WTC11 (cell line): ENCODE measurements at regions not wholly inside any gene's neighbourhood (a gene's known extent, or its start where the extent isn't known, plus 50 kb on each side); places are given as distances from the start of the nearest gene placed in this dataset.

Experiments
- ATAC-seq: fragments of 200-7000 bp; cut with Tn5 transposase; 2 replicates; pipeline ENCODE4 v1.10.0; 2021; ENCODE audit warnings: mild to moderate bottlenecking, moderate library complexity
- CTCF ChIA-PET: fragments of 300-600 bp; sonication (Branson Sonifier 250); formaldehyde crosslinking; loops from one replicate; lab custom pipeline; 2021; ENCODE audit warnings: antibody characterized with exemption; lab: Charles Lee
- POLR2A ChIA-PET: fragments of 350-600 bp; sonication (Branson Sonifier 250); formaldehyde crosslinking; loops from one replicate; lab custom pipeline; 2021; ENCODE audit warnings: antibody characterized with exemption; lab: Charles Lee
- DNase-seq: peaks from one replicate; pipeline ENCODE4 v3.0.0; 2021; ENCODE audit warnings: low spot score
- H3K27ac Mint-ChIP-seq: 2 replicates; pipeline ENCODE4 v1.8.0; 2021; ENCODE audit warnings: mixed read lengths
- H3K27me3 Mint-ChIP-seq: 2 replicates; pipeline ENCODE4 v1.8.0; 2021; ENCODE audit warnings: low read depth, mild to moderate bottlenecking, moderate library complexity, mixed read lengths
- H3K36me3 Mint-ChIP-seq: 2 replicates; pipeline ENCODE4 v1.8.0; 2021; ENCODE audit warnings: mixed read lengths
- H3K4me1 Mint-ChIP-seq: 2 replicates; pipeline ENCODE4 v1.8.0; 2022; ENCODE audit warnings: mixed read lengths
- H3K4me3 Mint-ChIP-seq: 2 replicates; pipeline ENCODE4 v1.8.0; 2021; ENCODE audit warnings: mild to moderate bottlenecking, moderate library complexity, mixed read lengths
- H3K9me3 Mint-ChIP-seq: 2 replicates; pipeline ENCODE4 v1.8.0; 2021; ENCODE audit warnings: mixed read lengths
- ESRRA ChIP-seq: sonication (generic); formaldehyde crosslinking; IDR thresholded peaks from 2 replicates; pipeline ENCODE4 v1.8.1; 2022; ENCODE audit warnings: mild to moderate bottlenecking, missing genetic modification reagents, borderline replicate concordance
- FOXJ3 ChIP-seq: sonication (generic); formaldehyde crosslinking; IDR thresholded peaks from 2 replicates; pipeline ENCODE4 v1.9.0; 2021; ENCODE audit warnings: missing genetic modification reagents, mild to moderate bottlenecking, borderline replicate concordance
- FOXK1 ChIP-seq: sonication (generic); formaldehyde crosslinking; IDR thresholded peaks from 2 replicates; pipeline ENCODE4 v1.8.0; 2022; ENCODE audit warnings: mild to moderate bottlenecking, moderate library complexity, missing genetic modification reagents
- GRHL2 ChIP-seq: fragments of 250-450 bp; sonication (Bioruptor Pico); IDR thresholded peaks from 2 replicates; pipeline ENCODE4 v1.8.0; 2022; ENCODE audit warnings: mild to moderate bottlenecking, moderate library complexity; ENCODE audit not compliant: insufficient replicate concordance, severe bottlenecking
- HMGA2 ChIP-seq: fragments of 250-450 bp; sonication (Bioruptor Pico); IDR thresholded peaks from 2 replicates; pipeline ENCODE4 v1.4.0; 2021; ENCODE audit warnings: mild to moderate bottlenecking, moderate library complexity
- KAT7 ChIP-seq: sonication (generic); formaldehyde crosslinking; IDR thresholded peaks from 2 replicates; pipeline ENCODE4 v1.8.1; 2023; ENCODE audit warnings: missing genetic modification reagents, mild to moderate bottlenecking, borderline replicate concordance
- NFATC4 ChIP-seq: fragments of 250-450 bp; sonication (Bioruptor Pico); IDR thresholded peaks from 2 replicates; pipeline ENCODE4 v1.9.0; 2021; ENCODE audit warnings: mild to moderate bottlenecking
- NFYB ChIP-seq: sonication (generic); formaldehyde crosslinking; conservative IDR thresholded peaks from 2 replicates; pipeline ENCODE4 v1.8.0; 2022; ENCODE audit warnings: low read depth, missing genetic modification reagents
- NR3C1 ChIP-seq: sonication (generic); formaldehyde crosslinking; conservative IDR thresholded peaks from 2 replicates; pipeline ENCODE4 v1.8.1; 2023; ENCODE audit warnings: low read depth, mild to moderate bottlenecking, missing genetic modification reagents
- RORB ChIP-seq: fragments of 250-450 bp; sonication (Bioruptor Pico); IDR thresholded peaks from 2 replicates; pipeline ENCODE4 v1.9.0; 2021; ENCODE audit warnings: mild to moderate bottlenecking
- TP53 ChIP-seq: sonication (generic); formaldehyde crosslinking; IDR thresholded peaks from 2 replicates; pipeline ENCODE4 v1.8.1; 2023; ENCODE audit warnings: mild to moderate bottlenecking, missing genetic modification reagents
- ZBTB21 ChIP-seq: sonication (generic); formaldehyde crosslinking; IDR thresholded peaks from 2 replicates; pipeline ENCODE4 v1.8.1; 2023; ENCODE audit warnings: mild to moderate bottlenecking, missing genetic modification reagents, borderline replicate concordance
- ZNF317 ChIP-seq: sonication (generic); formaldehyde crosslinking; IDR thresholded peaks from 2 replicates; pipeline ENCODE4 v1.8.1; 2023; ENCODE audit warnings: low read depth, mild to moderate bottlenecking, moderate library complexity, missing genetic modification reagents, borderline replicate concordance
- TF ChIP-seq, protein P1 (sequence below): sonication (generic); formaldehyde crosslinking; IDR thresholded peaks from 2 replicates; pipeline ENCODE4 v1.8.0; 2023; ENCODE audit warnings: missing genetic modification reagents, mild to moderate bottlenecking, borderline replicate concordance
- TF ChIP-seq, protein P2 (sequence below): fragments of 250-450 bp; sonication (Bioruptor Pico); IDR thresholded peaks from 2 replicates; pipeline ENCODE4 v1.8.0; 2021; ENCODE audit warnings: mild to moderate bottlenecking
- TF ChIP-seq, protein P3 (sequence below): sonication (generic); formaldehyde crosslinking; IDR thresholded peaks from 2 replicates; pipeline ENCODE4 v1.8.1; 2023; ENCODE audit warnings: mild to moderate bottlenecking, missing genetic modification reagents, moderate library complexity
- TF ChIP-seq, protein P4 (sequence below): sonication (generic); formaldehyde crosslinking; IDR thresholded peaks from 2 replicates; pipeline ENCODE4 v1.8.1; 2023; ENCODE audit warnings: mild to moderate bottlenecking, missing genetic modification reagents
- TF ChIP-seq, protein P5 (sequence below): sonication (generic); formaldehyde crosslinking; IDR thresholded peaks from 2 replicates; pipeline ENCODE4 v1.8.1; 2023; ENCODE audit warnings: mild to moderate bottlenecking, moderate library complexity, missing genetic modification reagents
- TF ChIP-seq, protein P6 (sequence below): sonication (generic); formaldehyde crosslinking; IDR thresholded peaks from 2 replicates; pipeline ENCODE4 v1.8.1; 2023; ENCODE audit warnings: mild to moderate bottlenecking, missing genetic modification reagents

DNA sequence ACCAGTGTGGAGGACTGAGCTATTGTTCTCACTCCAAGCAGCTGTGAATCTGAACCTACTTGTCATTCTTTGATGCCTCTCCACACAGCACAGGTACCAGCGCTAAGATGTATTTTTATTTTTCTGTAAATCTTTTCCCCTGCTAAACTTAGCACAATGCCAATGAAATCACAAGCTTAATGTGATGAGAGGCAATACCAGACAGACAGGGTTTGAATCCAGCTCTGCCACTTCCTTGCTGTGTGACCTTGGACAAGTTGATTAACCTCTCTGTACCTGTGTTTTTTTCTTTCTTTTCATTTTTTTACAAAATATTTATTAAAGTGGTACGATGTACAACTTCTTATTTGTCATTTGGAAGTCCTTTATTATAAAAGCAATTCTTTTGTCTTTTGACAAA is 757.6 kb downstream of the MED13L start (continued):
- TF ChIP-seq ESRRA (CRISPR knock-in tag) (no peak), TP53 (CRISPR knock-in tag) (no peak)

DNA sequence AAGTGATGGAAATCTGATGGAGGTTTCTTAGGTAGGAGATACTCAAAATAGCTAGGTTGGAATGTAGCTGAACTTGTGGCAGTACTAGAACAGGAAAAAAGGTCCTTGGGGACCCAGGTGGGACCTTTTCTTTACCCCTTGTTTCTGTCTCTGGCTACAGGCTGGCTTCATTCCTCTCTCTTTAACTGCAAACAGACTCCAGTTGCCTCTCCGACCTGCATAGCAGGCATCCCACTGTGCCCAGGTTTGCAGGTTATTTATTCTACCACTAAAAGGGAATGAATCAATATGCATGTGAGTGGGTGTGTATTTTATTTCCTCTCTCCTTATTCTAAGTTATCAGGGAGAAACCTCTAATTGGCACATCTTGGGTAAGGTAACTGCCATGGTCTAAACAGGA is 758.1 kb downstream of the MED13L start:
- ChIA-PET CTCF (no interaction called here), POLR2A (no interaction called here)
- peak; percentile 60 for ATAC-seq
- DNase-seq: no peak
- TF ChIP-seq FOXK1 (CRISPR knock-in tag) (no peak), NR3C1 (CRISPR knock-in tag) (no peak), ZBTB21 (CRISPR knock-in tag) (no peak), ZNF317 (CRISPR knock-in tag) (no peak), HMGA2 (CRISPR knock-in tag) (no peak)
- TF ChIP-seq, protein P1, sequence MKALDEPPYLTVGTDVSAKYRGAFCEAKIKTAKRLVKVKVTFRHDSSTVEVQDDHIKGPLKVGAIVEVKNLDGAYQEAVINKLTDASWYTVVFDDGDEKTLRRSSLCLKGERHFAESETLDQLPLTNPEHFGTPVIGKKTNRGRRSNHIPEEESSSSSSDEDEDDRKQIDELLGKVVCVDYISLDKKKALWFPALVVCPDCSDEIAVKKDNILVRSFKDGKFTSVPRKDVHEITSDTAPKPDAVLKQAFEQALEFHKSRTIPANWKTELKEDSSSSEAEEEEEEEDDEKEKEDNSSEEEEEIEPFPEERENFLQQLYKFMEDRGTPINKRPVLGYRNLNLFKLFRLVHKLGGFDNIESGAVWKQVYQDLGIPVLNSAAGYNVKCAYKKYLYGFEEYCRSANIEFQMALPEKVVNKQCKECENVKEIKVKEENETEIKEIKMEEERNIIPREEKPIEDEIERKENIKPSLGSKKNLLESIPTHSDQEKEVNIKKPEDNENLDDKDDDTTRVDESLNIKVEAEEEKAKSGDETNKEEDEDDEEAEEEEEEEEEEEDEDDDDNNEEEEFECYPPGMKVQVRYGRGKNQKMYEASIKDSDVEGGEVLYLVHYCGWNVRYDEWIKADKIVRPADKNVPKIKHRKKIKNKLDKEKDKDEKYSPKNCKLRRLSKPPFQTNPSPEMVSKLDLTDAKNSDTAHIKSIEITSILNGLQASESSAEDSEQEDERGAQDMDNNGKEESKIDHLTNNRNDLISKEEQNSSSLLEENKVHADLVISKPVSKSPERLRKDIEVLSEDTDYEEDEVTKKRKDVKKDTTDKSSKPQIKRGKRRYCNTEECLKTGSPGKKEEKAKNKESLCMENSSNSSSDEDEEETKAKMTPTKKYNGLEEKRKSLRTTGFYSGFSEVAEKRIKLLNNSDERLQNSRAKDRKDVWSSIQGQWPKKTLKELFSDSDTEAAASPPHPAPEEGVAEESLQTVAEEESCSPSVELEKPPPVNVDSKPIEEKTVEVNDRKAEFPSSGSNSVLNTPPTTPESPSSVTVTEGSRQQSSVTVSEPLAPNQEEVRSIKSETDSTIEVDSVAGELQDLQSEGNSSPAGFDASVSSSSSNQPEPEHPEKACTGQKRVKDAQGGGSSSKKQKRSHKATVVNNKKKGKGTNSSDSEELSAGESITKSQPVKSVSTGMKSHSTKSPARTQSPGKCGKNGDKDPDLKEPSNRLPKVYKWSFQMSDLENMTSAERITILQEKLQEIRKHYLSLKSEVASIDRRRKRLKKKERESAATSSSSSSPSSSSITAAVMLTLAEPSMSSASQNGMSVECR (CRISPR knock-in tag): no peak
- TF ChIP-seq, protein P2, sequence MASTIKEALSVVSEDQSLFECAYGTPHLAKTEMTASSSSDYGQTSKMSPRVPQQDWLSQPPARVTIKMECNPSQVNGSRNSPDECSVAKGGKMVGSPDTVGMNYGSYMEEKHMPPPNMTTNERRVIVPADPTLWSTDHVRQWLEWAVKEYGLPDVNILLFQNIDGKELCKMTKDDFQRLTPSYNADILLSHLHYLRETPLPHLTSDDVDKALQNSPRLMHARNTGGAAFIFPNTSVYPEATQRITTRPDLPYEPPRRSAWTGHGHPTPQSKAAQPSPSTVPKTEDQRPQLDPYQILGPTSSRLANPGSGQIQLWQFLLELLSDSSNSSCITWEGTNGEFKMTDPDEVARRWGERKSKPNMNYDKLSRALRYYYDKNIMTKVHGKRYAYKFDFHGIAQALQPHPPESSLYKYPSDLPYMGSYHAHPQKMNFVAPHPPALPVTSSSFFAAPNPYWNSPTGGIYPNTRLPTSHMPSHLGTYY (CRISPR knock-in tag): no peak
- TF ChIP-seq, protein P3, sequence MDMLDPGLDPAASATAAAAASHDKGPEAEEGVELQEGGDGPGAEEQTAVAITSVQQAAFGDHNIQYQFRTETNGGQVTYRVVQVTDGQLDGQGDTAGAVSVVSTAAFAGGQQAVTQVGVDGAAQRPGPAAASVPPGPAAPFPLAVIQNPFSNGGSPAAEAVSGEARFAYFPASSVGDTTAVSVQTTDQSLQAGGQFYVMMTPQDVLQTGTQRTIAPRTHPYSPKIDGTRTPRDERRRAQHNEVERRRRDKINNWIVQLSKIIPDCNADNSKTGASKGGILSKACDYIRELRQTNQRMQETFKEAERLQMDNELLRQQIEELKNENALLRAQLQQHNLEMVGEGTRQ (CRISPR knock-in tag): no peak
- TF ChIP-seq, protein P4, sequence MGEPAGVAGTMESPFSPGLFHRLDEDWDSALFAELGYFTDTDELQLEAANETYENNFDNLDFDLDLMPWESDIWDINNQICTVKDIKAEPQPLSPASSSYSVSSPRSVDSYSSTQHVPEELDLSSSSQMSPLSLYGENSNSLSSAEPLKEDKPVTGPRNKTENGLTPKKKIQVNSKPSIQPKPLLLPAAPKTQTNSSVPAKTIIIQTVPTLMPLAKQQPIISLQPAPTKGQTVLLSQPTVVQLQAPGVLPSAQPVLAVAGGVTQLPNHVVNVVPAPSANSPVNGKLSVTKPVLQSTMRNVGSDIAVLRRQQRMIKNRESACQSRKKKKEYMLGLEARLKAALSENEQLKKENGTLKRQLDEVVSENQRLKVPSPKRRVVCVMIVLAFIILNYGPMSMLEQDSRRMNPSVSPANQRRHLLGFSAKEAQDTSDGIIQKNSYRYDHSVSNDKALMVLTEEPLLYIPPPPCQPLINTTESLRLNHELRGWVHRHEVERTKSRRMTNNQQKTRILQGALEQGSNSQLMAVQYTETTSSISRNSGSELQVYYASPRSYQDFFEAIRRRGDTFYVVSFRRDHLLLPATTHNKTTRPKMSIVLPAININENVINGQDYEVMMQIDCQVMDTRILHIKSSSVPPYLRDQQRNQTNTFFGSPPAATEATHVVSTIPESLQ: no peak
- Mint-ChIP-seq H3K27ac (peak overlapping the region; percentile 4; the same call in 1 of the 2 replicates), H3K36me3 (peaks cover 26% of the 10 kb centered on the region), H3K4me3 (no peak overlapping the region), H3K27me3 (peaks cover 7% of the 10 kb centered on the region), H3K4me1 (peaks cover 20% of the 10 kb centered on the region), H3K9me3 (peaks cover 34% of the 10 kb centered on the region)

DNA sequence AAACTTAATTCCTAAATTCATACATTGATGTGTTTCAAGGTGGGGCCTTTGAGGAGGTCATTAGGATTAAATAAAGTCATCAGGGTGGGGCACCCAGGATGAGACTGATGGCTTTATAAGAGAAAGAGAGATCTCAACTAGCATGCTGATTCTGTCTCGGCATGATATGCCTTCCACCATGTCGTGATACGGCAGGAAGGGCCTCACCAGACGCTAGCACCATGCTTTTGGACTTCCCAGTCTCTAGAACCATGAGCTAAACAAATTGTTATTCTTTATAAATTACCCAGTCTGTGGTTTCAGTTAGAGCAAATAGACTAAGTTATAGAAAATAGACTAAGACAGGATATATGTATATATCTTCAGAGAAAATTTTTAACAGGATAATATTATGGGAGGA is 759.6 kb downstream of the MED13L start:
- CTCF ChIA-PET: no interaction called here
- DNase-seq: no peak
- POLR2A ChIA-PET: no interaction called here
- no peak for TF ChIP-seq RORB
- no peak for TF ChIP-seq NFATC4
- no peak for TF ChIP-seq KAT7 (CRISPR knock-in tag)
- no peak for TF ChIP-seq GRHL2
- TF ChIP-seq FOXJ3 (CRISPR knock-in tag): no peak
- TF ChIP-seq ZBTB21 (CRISPR knock-in tag): no peak
- TF ChIP-seq, protein P5, sequence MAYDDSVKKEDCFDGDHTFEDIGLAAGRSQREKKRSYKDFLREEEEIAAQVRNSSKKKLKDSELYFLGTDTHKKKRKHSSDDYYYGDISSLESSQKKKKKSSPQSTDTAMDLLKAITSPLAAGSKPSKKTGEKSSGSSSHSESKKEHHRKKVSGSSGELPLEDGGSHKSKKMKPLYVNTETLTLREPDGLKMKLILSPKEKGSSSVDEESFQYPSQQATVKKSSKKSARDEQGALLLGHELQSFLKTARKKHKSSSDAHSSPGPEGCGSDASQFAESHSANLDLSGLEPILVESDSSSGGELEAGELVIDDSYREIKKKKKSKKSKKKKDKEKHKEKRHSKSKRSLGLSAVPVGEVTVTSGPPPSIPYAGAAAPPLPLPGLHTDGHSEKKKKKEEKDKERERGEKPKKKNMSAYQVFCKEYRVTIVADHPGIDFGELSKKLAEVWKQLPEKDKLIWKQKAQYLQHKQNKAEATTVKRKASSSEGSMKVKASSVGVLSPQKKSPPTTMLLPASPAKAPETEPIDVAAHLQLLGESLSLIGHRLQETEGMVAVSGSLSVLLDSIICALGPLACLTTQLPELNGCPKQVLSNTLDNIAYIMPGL (CRISPR knock-in tag): no peak
- TF ChIP-seq, protein P6, sequence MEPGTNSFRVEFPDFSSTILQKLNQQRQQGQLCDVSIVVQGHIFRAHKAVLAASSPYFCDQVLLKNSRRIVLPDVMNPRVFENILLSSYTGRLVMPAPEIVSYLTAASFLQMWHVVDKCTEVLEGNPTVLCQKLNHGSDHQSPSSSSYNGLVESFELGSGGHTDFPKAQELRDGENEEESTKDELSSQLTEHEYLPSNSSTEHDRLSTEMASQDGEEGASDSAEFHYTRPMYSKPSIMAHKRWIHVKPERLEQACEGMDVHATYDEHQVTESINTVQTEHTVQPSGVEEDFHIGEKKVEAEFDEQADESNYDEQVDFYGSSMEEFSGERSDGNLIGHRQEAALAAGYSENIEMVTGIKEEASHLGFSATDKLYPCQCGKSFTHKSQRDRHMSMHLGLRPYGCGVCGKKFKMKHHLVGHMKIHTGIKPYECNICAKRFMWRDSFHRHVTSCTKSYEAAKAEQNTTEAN: no peak
- no peak for TF ChIP-seq NFYB (CRISPR knock-in tag)
- TF ChIP-seq, protein P2 (CRISPR knock-in tag): no peak

More for the DNA sequence above, 759.6 kb downstream of the MED13L start:
- Mint-ChIP-seq H3K36me3 (peaks cover 38% of the 10 kb centered on the region), H3K9me3 (peaks cover 49% of the 10 kb centered on the region), H3K27ac (no peak overlapping the region), H3K4me1 (peaks cover 21% of the 10 kb centered on the region), H3K4me3 (no peak overlapping the region), H3K27me3 (peaks cover 21% of the 10 kb centered on the region)
- ATAC-seq: no peak
